ENCODE measurements at regions not wholly inside any gene's neighbourhood (a gene's known extent, or its start where the extent isn't known, plus 50 kb on each side); places are given as distances from the start of the nearest gene placed in this dataset.

DNA sequence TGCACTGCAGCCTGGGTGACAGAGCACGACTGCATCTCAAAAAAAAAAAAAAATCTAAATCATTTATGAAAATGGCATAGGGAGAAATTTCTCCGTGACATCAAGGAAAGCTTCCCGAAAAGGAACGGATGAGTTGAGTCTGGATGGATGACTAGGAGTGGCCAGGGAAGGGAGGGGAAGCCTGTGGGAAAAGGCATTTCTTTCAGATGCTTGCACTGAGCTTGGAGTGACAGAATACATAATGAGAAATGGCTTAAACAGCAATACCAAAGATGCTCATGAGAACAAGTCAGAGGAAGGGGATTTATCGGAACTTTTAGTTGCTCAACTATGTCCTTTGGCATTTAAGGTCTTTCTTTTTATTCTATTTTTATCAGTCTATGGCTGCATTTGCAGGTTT is 1369.2 kb upstream of the TMEM132C start (continued):
- TF ChIP-seq, protein P1, sequence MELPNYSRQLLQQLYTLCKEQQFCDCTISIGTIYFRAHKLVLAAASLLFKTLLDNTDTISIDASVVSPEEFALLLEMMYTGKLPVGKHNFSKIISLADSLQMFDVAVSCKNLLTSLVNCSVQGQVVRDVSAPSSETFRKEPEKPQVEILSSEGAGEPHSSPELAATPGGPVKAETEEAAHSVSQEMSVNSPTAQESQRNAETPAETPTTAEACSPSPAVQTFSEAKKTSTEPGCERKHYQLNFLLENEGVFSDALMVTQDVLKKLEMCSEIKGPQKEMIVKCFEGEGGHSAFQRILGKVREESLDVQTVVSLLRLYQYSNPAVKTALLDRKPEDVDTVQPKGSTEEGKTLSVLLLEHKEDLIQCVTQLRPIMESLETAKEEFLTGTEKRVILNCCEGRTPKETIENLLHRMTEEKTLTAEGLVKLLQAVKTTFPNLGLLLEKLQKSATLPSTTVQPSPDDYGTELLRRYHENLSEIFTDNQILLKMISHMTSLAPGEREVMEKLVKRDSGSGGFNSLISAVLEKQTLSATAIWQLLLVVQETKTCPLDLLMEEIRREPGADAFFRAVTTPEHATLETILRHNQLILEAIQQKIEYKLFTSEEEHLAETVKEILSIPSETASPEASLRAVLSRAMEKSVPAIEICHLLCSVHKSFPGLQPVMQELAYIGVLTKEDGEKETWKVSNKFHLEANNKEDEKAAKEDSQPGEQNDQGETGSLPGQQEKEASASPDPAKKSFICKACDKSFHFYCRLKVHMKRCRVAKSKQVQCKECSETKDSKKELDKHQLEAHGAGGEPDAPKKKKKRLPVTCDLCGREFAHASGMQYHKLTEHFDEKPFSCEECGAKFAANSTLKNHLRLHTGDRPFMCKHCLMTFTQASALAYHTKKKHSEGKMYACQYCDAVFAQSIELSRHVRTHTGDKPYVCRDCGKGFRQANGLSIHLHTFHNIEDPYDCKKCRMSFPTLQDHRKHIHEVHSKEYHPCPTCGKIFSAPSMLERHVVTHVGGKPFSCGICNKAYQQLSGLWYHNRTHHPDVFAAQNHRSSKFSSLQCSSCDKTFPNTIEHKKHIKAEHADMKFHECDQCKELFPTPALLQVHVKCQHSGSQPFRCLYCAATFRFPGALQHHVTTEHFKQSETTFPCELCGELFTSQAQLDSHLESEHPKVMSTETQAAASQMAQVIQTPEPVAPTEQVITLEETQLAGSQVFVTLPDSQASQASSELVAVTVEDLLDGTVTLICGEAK (IDR thresholded peaks at IDR 0.05; ENCODE audit: borderline replicate concordance), result no peak
- TF ChIP-seq NR2C2 (IDR thresholded peaks at IDR 0.05; ENCODE audit: borderline replicate concordance, control insufficient read depth, insufficient read length, low read depth) (no peak), RUNX3 (IDR thresholded peaks at IDR 0.05; ENCODE audit: low read length) (no peak), POU2F2 (IDR thresholded peaks at IDR 0.05; ENCODE audit: borderline replicate concordance, low read depth, low read length) (no peak), BHLHE40 (IDR thresholded peaks at IDR 0.05; ENCODE audit: borderline replicate concordance in 1 of 2, low read depth in 2 of 2, low read length in 1 of 2) (no peak), CUX1 (IDR thresholded peaks at IDR 0.05; ENCODE audit: insufficient replicate concordance, low read depth, low read length) (no peak), NBN (IDR thresholded peaks at IDR 0.05) (no peak), SUZ12 (IDR thresholded peaks at IDR 0.05; ENCODE audit: unreplicated experiment) (no peak), ESRRA (IDR thresholded peaks at IDR 0.05; ENCODE audit: low read length) (no peak)
